Fibroblast of skin of right biceps (primary cell): ENCODE measurements at regions not wholly inside any gene's neighbourhood (a gene's known extent, or its start where the extent isn't known, plus 50 kb on each side); places are given as distances from the start of the nearest gene placed in this dataset.

Source experiments
- DNase-seq: peaks from one replicate; pipeline ENCODE4 v3.0.0-alpha.2; 2013

DNA sequence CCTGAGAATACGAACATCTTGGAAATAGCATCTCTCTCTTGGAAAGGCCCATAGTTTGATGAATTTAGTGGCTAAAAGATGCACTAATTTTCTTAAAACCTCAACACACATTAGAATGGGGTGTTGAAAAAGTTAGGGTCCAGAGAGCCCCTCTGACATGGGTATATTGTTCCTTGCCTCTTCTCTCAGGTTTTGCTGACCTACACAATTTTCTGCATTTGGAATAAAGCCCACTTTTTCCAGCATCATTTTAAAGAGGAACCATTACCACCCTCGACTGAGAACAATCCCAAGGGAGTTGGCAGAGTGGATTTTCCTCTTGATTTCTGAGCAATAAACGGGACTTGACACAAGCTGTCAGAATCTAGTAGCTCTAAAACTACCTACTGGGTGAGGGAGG is 156.1 kb downstream of the PMP22 start:
- DNase-seq = no peak

DNA sequence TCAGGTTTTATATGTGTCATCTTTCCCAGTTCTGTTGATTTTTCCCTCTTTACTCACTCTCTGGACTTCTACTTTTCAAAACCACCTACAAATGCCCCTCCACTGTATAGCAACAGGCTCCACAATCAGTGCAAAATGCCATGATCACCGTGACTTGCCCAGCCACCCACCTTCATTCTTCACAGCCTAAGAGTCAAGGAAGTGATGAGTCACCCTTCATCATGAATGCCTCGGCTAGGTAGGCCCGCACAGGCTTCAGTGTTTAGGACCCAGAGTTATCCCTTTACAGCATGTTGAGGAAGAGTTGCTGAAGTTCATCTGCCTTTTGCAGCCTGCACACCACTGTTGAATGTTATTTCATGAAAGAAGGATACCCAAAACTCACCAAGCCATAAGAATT is 158.6 kb downstream of the PMP22 start:
- DNase-seq = peak; percentile 68

DNA sequence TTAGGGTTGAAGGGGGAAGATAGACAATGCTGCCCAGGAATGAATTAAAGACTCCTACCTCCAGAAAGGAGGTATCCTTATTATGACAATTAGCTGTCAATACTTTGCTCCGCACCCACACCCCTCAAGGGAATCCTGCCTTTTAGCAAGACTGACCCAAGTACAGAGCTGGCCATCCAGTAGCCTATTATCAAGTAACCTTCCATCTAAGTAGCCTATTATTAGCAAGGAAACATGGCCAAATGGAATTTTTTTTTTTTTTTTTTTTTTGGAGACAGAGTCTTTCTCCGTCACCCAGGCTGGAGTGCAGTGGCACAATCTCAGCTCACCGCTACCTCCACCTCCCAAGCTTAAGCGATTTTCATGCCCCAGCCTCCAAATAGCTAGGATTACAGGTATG is 161.3 kb downstream of the PMP22 start:
- DNase-seq = no peak

DNA sequence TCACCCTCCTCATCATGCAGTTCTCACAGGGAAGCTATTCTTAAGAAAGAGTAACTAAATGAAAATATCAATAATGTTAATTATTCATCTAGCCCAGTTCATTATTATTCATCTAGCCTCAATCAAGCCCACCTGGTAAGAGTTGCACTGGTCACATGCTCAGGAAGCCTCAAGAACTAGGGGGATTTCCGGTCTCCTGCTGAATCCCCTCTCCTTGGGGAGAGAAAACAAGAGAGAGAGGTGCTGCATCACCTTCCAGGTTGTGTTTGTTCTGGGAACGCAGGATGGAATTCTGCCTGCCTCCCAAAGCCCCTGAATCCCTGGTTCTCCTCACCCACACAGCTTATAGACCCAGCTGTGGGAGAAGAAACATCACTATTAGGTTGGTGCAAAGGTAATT is 164.0 kb downstream of the PMP22 start:
- DNase-seq = no peak

DNA sequence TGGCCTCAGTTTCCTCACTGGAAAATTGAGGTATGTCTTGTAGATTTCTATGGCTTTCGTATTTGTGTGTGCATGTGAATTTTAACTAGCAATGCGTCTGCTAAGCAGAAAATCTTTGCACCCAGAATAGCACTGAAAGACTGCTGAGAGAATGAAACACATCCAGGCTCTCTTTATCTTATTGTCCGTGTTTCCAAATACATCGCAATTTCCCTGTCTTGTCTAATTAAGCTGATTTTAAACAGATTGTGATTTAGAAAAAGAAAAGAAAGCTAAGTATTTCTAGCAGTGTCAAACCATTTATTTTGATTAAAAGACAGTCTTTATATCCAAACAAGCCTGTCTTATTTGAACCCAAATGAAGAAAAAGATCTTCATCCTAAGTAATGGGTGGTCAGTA is 168.6 kb downstream of the PMP22 start:
- DNase-seq = no peak

DNA sequence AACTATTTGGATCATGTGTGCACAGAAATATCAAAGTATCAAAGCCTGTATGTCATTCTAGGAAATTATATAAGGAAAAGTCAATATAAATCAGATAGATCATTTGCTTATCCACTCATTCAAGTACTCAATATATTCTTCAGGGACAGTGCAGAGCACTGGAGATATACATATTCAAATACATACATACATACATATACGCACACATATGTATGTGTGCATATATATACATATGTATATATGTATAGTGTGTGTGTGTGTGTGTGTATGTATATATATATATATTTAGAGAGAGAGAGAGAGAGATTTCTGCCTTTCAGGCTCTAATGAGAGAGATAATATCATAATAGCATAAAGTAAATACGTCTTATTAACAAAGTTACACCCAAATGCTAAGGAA is 169.2 kb downstream of the PMP22 start:
- no peak for DNase-seq

DNA sequence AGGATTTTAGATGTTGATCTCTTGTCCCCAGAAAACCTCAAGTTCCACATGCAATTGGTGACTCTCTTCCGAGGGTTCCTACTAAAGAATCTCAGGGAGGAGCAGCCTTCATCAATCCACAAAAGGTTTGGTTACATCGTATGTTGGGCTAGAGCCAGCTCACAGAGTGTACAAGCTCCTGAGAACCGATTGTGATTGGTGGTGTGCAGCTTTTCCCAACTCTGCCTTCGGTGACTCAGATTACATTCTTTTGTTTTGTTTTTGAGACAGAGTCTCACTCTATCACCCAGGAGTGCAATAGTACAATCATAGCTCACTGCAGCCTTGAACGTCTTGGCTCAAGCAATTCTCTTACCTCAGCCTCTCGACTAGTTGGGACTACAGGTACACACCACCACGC is 172.4 kb downstream of the PMP22 start:
- peak; percentile 78 for DNase-seq

DNA sequence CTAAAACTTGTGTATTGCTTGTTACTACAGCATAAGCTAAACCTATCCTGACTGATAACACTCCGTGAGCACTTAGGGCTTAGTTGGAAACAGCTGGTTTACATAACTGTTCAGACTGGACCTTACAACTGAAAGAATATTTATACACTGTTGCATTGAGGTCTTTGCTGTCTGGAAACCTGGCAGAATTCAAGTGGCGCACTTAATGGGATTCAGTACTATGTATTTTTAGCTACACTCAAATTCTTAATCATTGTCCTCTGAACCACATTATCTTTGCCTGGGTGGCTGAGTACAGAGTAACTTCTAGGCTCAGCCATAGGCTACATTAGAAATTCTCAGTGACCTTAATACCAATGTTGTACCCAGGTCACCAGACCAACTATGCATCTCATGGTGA is 172.9 kb downstream of the PMP22 start:
- DNase-seq = no peak

DNA sequence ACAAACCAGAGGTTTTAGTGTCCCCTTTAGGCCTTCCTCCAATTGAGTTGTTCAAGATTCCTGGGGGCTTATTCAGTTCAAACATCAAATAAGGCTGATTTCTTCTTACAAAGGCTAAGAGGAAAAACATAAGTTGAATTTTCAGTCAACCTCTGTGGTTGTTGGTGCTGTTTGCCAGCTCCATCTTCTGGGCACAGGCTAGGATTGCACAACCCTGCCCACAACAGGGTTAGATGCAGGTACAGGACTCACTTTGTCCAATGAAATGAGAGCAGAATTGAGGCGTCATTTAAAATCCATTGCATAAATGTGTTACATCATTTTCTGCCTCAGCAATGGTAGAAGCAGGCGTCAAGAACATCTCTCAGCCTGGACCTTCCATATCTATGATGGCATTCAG is 173.3 kb downstream of the PMP22 start:
- no peak for DNase-seq

DNA sequence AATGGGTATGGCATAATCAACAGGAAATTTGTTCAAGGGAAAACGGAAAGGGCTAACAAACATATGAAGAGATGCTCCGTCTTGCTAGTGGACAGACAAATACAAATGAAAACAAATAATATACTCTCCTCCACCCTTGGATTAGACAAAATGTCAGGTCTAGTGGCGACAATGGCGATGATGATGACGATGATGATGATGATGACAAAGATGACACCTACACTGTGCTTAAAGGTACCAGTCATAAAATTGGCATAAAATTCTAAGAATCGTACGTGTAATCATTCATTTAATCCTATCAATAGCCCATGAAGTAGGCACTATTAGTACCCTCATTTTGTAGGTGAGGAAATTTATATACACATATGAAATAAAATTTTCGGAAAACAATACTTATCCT is 174.6 kb downstream of the PMP22 start:
- DNase-seq = no peak

DNA sequence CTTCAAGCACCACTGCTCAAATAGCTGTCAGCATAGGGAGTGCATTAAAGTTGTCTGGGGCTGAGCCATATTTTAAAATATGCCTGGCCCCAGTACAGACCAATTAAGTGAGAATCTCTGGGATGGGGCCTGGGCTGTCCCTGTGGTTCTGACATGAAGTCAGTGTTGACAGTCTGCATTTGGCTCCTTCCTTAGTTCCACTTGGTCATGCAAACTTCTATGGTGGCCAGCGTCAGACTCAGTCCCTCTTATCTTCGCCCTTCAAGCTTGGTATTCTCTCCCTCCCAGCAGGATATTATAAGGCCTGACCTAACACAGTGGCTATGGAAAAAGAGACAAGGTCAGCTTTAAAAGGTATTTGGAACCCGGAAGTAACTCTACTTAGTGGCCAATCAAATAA is 177.2 kb downstream of the PMP22 start:
- no peak for DNase-seq

DNA sequence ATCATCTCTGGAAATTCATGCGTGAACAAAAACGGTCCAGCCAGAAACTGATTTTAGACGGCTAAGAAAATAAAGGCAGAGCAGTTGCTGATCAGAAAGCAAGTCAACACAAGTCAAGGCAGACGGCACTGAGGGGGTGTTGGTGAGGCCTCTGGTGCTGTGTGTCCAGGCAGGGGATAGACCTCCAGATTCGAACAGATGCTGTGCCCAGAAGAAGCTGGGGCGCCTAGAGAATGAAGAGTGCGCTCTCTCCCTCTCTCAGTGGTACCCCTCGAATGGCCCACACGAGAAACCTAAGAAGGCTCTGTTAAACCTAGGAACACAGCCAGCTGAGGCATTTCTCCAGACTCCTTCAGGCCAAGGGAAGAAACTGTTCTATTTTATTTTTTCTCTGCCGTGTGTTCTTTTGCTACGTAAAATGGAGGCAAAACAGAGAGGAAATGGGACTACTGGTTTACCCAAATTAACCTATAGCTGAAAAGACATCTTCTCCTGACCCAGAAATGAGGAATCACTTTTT is 178.3 kb downstream of the PMP22 start:
- DNase-seq = no peak

DNA sequence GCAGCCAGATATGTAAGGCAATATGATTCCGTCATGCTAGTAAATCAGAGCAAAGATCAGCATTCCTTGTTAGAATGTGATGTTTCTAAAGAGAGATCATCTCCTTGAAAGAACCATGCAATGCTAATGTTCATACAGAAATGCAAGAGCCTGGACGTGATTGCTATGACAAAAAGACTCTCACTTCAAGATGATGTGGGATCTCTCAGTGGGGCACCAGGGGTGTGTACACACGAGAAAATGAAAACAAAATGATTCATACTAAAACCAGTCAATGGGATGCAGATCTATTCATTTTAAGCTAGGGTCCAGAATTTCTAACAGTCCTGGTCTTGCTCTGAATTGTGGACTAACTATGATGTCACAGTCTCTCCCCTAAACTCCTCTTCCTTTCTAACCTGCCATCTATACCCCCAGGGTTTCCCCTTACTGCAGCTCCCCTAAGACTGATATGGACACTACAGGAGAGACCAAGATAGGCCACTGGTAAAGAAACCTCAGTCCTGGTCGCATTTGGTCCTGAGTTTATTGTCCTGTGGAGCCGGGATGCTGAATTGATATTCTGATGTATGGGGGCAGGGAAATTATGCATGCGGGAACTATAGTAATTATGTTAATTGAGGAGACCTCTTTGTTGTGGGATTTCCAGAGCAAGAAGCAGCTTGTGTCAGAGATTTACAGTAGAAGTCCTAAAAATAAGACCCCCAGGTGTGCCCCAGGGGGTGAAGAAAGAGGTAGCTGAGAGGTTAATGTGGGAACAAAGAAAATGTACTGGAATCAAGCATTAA is 179.0 kb downstream of the PMP22 start:
- DNase-seq = no peak

DNA sequence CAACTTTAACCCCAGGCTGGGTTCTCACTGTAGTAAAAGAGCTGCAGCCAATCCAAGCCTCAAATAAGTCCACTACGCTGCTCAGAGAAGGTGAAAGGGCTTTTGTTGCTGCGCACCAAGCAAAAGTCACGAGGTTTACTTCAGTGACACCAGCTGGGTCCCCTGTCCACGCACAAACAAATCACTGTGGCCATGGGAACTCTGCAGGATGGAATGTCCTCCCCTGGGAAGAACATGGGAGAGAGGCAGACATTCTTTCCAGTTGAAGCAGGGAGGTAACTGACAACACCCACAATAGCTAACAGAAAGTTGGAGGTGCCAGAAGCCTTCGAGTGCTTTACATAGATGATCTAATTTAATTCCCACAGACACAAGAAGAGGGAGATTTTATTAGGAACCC is 181.9 kb downstream of the PMP22 start:
- peak; percentile 30 for DNase-seq

DNA sequence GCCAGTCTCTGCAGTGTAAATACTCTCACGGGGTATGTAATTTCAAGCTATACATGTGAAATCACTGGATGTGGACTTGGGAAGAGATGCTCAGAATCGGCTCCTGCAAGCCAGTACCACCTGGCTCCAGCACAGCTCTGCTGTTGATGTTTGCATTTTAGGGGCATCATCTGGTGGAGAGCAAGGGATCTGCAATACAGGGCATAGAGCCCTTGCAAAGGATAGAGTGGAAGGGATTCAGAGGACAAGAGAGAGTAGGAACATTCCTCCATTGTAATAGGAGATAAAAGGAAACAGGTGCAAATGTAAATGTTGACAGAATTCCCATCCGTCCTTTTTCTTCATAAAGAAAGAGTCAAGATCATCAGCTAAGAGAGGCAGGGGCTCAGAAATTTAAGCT is 184.1 kb downstream of the PMP22 start:
- no peak for DNase-seq

DNA sequence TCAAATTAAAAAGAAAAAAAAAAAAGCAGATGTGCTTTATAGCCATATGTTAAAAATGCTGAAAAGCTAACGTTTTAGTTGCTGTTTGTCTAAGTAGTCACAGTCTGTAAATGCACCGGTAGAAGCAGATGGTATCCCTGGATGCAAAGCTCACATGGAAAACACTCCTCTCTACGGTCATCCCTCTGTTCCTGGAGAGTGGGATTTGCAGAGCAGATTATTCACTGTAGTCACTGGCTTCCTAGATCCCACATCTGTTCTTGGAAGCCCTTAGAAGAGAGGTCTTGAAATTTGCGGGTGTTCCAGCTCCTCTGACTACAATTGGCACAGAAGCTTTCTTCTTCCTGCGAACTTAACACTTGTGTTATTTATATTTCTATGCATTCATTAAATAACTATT is 186.6 kb downstream of the PMP22 start:
- DNase-seq = no peak

DNA sequence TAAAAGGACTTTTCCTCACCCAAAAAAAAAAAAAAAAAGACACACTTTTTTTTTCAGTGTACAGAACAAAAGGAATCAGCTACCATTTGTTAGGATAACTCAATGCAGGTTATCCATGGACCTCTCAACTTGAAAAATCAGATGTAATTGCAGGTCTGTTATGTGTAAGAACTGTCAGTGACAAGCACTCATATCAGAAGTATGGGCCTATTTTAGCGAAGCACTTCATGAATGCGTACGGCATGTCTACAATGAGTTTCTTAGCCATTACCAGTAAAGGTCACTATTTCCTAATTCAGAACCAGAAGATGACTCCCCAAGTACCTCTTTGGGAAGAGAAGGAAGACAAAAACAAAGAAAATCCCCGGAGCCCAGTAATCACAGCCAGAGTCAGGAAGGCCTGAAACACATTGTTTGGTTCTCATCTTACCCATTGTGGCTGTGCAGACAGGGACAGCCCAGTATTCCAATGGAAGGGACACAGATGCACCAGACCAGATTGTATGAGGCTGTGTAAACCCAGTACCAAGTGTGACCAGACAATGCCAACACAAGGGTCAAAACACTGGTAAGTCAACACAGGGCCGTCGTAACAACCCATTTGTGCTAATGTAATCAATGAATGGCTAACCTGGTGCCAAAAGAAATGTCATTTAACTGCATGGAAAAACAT is 188.0 kb downstream of the PMP22 start:
- no peak for DNase-seq

DNA sequence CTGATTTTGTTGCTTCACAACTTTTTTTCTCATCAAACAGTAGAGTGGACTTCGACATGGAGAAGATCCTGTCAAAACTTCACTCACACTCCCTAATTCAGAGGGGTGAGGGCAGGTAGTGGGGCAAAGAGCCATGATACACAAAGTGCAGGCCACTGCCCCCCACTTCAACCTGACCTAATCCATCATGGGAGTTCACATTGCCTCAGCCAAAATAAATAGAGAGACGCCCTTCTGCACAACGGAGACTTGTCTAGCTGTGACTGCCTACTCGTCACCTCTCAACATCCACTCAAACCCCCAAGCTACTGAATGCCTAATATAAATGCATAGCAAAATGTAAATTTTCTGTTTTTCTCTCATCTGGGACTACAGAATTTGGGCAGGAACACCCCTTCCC is 213.2 kb downstream of the PMP22 start:
- DNase-seq = no peak

DNA sequence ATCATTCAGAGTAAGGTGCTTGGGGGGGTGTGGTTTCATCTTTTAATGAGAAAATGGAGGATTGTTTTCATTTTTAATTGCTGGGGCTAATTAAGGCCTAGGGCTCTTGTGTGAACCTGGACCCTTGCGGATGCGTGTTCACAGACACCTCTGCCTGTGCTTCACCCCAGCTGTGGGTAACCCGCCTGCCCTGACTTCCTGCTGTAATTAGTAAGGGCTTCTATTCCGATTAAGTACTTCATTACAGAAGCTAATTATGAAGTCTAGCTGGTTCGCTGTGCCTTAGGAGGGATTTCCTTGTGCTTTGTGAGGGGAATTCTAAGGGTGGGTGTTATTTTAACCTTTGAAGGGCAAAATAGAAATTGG is 215.3 kb downstream of the PMP22 start:
- DNase-seq = no peak

DNA sequence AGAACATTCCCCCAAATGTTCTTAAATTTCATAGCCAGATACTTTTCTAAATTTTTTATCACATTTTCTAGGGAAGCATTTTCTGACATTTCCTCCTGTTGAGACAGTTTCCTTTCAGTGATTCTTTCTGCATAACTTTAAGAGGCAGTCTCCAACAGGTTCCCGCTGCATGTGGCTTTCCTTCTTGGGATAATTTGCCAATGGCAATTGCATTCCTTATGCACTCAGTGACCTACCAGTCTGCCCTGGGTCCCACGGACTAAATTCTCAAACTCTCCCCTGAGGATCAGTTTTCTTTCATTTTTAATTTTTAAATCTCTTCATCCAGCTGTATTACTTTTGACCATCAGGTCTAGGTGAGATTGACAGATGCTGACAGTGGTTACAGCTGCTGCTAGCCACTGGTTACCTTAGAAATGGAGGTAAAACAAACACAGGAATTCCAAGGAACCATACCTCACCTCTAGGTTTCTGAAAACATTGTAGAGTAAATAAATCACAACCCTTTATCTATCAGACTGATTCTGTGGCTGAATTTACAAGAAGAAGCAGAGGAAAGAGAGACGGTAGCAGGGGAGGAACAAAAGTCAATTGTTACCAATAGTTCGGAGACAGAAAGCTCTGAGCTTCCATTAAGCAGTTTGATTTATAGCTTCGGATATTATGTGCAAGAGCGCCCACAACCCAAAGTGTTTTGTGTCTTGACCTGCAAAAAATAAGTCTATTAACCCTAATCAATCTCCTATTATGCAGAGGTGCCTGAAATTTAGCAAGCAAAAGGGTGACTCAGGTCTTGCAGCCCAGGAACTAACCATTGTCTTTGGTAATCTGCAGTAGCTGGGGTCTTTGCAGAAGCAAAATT is 216.0 kb downstream of the PMP22 start:
- DNase-seq = no peak

DNA sequence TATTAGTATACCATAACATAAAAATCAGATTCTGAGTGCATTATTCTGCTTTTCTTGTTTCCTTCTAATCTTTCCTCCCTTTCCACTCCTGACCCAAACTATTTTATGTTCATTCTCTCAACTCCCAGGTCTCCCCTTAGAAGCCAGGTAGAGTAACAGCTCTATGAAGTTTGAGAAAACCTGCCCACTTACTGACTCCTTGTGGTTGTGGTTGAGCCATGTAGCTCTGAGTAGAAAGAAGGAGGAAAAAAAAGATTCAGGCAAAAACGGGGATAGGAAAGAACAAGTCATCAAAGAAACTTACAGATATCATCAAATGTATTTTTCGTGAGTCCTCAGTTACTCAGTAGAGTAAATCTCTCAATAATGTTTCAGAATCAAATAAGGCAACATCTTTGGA is 216.7 kb downstream of the PMP22 start:
- no peak for DNase-seq

DNA sequence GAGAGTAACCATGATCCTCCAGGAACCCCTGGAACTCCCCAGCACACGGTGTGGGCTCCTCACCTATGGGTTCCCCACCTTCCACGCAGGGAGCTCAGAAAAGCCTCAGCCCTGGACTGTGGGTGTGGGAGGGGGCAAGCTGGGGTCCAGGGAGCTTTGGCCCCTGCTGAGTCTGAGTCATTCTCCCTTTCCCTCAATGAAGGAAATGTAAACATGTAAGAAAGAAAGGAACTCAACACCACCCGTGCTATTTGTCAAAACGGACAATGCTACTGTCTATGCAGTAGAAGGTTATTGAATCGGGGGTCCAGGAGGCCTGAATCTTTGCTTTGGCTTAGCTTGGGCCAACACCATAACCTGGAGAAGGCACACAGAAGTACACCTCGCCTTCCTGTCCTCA is 222.8 kb downstream of the PMP22 start:
- no peak for DNase-seq

DNA sequence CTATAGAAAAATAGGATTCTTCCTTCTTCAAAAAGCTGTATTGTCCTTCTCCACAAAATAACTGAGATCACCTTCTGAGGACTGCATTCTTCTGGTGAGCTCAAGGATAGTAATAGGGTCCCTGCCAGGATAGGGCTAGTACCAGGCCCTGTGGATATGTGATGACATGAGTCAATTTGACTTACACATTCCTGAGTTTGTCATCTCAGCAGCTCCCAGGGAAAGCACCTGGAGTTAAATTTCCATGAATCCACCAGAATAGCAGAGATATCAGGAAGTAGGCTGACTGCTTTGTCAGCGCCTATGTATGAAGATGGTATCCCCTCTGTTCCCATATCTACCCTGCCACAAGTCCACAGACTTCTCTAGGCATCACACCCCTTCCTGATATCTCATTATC is 225.8 kb downstream of the PMP22 start:
- peak; percentile 72 for DNase-seq

DNA sequence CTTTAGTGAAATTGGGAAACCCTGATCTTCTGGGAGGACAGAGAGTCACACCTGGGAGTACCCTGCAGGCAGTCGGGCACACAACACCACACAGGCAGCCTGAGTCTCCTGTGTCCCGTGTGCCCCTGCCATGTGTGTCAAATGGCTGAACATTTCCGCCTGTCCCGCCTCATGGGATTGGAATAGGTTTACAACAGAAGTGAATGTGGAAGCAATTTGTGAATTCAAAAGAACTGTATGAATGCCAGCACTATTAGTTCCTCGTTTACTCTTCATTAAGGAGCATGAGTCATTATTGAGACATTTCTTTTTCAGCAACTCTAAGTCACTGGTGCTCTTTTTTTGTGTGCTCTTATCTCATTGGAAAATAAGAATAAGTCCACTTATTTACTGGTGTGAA is 226.5 kb downstream of the PMP22 start:
- peak; percentile 87 for DNase-seq
